Cerebellar cortex (tissue), 1 donor: ENCODE measurements at regions not wholly inside any gene's neighbourhood (a gene's known extent, or its start where the extent isn't known, plus 50 kb on each side); places are given as distances from the start of the nearest gene placed in this dataset.
"Not testable (repeated sequence)": the region's sequence is repeated elsewhere in the genome, so short reads cannot be mapped to it uniquely, and the experiment has no call there.

Experiments
- DNase-seq: peaks from one replicate; pipeline ENCODE4 v3.0.0-alpha.2; 2015; ENCODE audit warnings: low spot score

- DNase-seq = no peak
These were observed 100.1 kb upstream of the SMAD3 start for GRCh38 chr15:66965201-66965900.

DNA sequence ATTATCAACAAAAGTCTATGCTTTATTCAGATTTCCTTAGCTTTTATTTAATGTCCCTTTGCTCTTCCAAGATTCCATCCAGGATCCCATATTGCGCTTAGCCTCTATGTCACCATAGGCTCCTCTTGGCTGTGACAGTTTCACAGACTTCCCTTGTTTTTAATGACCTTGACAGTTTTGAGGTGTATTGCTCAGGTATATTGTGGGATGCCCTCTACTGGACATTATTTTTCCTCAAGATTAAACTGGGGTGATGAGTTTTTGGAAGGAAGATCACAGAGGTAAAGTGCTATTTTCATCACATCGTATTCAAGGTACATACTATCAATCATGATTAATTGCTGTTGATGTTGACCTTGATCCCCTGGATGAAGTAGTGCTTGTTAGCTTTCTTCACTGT, 99.1 kb upstream of the SMAD3 start:
- no peak for DNase-seq

- DNase-seq = no peak
These were observed 96.4 kb upstream of the SMAD3 start for GRCh38 chr15:66968806-66969596.

GRCh38 chr15:66974131-66974530, 91.3 kb upstream of the SMAD3 start:
- not testable (repeated sequence) for DNase-seq

DNA sequence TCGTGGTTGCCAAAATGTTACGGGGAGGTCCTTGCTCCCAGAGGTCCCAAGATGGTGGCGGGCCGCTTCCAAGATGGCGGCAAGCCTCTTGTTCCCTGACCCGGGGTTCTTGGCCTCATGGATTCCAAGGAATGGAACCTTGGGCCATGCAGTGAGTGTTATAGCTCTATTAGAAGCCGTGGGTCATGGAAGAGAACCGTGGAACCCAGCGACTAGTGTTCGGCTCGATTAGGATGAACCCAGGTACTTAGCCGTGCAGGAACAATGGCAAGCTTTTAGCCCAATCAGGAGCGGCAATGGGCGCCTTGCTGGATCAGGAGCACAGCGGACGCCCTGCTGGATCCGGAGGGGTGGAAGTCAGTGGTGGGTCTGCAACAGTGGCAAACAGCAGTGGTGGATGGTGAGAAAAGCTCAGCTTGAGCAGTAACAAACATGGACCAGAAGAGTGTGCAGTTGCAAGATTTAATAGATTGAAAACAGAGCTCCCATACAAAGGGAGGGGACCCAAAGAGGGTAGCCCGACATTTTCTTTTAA, 89.2 kb upstream of the SMAD3 start:
- DNase-seq = not testable (repeated sequence)

DNA sequence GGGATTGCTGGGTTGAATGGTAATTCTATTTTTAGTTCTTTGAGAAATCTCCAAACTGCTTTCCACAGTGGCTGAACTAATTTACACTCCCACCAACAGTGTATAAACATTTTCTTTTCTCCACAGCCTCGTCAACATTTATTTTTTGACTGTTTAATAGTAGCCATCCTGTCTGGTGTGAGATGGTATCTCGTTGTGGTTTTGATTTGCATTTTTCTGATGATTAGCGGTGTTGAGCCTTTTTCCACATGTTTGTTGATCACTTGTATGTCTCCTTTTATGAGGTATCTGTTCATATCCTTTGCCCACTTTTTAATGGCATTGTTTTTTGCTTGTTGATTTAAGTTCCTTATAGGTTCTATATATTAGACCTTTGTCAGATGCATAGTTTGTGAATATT, 85.1 kb upstream of the SMAD3 start:
- not testable (repeated sequence) for DNase-seq

- DNase-seq = no peak
These were observed 83.6 kb upstream of the SMAD3 start for GRCh38 chr15:66981771-66982170.

DNA sequence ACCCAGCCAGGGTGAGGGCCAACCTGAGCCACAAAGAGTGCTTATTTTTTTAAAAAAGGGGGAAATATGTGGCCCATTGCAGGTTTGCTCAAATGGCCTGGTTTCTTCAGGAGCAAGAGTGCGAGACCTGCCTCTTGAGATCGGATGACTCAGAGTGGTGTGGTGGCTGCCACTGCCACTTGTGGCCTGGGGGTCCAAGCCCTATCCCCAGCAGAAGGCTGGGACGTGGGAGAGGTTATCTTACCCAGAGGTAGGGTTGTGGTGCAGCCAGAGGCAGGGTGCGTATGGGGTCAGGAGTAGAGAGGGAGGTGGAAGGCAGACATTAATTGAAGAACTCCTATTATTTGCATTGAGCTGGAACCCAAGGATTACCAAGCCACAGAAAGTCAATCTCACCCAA, 83.2 kb upstream of the SMAD3 start:
- no peak for DNase-seq

DNA sequence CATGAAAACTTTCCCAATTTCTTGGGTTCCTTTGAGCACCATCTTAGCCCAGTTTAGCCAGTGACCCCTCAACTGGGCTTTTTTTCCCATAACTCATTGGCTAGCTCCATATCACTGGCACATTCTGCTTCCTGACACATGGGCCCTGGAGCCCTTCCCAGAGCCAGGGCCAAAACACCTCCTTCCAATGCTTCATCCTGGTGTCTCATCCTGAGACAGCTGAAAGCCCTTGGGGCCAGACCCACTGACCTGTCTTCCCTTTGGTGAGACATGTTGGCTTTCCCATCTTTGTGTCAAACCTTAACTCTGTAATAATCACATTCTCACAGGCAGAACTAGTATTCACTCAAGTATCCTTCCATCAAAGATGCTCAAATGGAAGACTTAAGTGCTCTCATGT, 82.6 kb upstream of the SMAD3 start:
- no peak for DNase-seq

DNA sequence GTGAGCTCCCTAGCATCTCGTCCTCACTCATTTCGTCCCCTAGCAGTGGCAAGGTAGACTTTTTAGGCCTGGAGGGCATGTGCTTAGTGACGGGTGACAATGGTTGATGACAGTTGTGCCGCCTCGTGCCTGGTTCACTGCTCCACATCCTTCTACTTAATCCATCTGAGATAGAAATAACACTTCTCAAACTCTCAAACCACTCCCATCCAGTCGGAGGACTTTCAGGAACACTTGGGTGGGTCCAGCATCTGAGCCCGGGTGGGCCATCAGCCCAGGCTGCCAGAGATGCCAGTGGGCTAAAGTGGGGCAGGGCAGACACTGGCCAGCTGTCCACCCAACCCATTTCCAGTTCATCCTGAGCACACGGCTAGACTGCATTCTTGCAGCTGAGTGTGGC, 79.7 kb upstream of the SMAD3 start:
- DNase-seq = no peak

DNA sequence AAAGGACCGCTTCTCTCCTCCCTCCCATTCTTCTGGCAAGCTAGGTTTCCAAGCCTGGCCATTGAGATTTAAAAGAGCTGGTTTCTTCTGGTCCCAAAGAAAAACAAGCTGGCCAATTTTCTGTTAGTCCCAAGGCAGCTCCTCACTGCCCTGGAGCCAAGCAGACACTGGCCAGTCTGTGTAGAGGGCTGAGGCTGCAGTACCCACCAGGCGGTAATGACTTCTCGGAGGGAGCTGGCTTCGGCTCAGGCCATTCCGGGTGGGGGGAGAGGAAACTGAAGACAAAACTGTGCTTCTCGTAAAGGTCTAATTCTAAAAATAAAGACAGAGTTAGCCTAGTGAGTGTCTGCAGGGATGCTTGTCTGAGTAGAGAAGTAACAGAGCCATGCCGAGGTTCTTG, 78.5 kb upstream of the SMAD3 start:
- no peak for DNase-seq

GRCh38 chr15:66993090-66993489, 72.3 kb upstream of the SMAD3 start:
- no peak for DNase-seq

DNA sequence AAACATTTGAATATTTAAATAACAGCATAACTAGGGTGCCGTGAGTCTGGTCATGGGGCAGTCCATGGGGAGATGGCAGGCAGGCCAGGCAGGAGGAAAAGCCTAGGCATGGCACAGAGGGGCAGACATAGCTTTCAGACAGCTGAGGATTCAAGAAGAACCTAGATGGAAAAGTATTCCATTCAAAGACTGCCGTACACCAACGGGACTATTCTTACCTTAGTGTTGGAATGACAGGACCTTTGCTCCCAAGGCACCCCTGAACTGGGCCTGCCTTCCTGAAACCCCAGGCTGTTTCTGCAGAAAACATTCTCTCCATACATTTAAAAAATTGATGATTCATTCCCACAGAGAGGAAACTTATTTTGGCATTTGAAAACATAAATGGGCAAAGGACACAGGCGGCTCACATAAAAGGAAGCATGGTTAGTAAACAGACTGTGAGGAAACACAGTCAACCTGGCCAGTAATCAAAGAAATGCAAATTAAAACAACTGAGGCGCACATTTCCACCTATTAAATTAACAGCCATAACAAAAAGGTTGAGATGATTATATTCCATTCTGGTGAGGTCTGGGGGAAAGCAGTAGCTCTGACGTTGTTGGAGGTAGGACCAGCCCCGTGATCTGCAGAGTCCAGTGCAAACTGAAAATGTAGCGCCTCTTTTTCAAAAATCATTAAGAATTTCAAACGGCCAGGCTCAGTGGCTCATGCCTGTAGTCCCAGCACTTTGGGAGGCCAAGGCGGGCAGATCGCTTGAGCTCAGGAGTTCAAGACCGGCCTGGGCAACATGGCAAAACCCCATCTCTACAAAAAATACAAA, 71.3 kb upstream of the SMAD3 start:
- DNase-seq = no peak

DNA sequence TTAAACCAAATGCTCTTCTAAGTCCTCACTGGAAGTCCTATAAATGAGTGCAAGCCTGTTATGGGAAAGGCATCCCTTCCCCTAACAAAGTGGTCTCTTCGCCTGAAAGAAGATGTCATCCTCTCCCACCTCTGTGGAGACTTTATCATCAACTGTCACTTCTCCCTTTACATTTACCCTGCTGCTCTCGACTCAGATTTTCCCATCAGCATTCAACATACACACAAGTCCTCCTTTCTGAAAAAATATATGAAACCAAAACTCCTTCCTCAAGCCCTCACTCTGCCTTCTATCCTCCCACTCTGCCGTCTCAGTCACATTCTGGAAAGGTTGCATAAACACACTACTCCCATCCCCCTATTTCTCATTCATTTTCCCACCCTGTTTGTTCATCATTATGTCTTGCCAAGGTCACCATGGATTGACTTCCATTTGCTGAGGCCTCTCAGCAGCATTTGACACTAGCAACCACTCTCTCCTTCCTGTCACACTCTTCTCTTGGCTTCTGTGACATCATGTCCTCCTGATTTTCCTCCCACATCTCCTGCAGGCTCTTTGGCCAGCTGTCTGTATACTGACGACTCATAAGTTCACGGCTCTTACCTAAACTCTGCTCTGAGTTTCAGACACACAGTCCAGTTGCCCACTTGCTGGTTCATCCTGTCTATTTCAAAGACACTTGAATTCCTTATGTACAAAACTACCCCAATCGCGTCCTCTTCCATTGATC, 70.3 kb upstream of the SMAD3 start:
- no peak for DNase-seq

- no peak for DNase-seq
These were observed 69.3 kb upstream of the SMAD3 start for GRCh38 chr15:66996094-66996493.

DNA sequence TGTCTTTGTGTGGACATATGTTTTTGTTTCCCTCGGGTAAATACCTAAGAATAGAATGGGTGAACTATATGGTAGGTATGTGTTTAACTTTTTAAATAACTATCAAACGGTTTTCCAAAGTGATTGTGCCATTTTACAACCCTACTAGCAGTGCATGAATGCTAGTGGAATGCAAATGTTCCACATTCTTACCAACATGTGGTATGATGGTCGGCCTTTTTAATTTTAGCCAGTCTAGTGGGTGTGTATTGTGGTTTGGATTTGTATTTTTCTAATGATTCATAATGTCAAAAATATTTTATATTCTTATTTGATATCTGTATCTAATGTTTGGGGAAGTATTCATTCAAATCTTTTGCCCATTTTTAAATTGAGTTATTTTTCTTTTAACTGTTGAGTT, 68.2 kb upstream of the SMAD3 start:
- DNase-seq = no peak

GRCh38 chr15:66998234-66998633, 67.2 kb upstream of the SMAD3 start:
- DNase-seq = not testable (repeated sequence)

DNA sequence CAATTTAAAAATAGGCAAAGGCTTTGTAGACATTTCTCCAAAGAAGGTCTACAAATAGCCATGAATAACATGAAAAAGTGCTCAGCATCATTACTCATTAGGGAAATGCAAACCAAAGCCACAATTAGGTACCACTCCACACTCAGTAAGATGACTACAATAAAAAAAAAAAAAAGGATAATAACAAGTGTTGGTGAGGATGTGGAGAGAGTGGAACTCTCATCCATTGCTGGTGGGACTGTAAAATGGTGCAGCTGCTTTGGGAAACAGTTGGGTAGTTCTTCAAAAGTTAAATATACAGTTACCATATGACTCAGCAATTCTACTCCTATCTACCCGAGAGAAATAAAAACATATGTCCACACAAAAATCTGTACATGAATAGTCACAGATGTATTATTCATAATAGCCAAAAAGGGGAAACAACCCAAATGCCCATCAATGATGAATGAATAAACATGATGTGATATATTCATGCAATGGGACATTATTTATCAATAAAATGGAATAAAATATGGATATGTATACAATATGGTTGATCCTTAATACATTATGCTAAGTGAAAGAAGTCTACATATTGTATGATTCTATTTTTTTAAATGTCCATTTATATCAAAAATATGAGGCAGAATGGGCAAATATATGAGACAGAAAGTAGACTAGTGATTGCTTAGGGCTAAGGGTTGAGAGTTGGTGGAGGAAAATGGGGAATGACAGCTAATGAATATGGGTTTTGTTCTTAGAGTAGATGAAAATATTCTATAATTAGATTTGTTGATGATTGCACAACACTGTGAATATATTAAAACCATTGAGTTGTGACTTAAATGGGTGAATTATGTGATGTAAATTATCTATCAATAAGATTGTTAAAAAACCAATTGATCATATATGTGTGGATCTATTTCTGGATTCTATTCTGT, 66.1 kb upstream of the SMAD3 start:
- DNase-seq = no peak

DNA sequence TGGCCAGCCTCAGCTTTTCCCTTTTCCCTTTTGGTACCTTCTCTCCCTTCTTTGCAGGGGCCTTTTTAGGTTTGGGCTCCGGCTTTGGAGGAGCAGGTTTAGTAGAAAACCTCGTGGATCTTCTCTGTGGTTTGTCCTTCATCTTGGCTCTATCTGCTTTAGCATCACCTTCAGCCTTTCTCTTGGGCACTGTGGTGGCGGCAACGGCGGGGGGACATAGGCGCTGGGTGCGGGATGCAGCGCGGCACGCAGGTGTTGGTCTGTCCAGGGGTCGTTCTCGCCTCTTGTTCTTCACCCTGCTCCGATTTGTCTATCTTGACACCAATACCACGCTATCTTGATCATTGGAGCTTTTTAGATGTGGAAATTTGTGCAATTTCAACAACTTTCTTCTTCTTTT, 64.5 kb upstream of the SMAD3 start:
- DNase-seq = no peak

DNA sequence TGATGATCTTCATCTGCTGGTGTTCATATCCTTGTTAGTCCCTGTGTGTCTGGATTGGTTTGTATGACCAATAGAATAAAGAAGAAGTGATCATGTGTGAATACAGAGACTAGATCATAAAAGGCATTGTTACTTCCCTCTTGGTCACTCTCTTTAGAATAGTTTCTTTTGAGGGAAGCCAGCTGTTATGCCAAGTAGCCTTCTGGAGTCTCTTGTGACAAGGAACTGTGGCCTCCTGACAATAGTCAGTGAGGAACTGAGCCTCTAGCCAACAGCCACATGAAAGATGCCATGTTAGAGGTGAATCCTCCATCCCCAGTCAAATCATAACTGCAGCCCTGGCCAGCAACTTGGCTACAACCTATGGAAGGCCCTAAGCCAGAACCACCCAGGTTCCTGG, 63.0 kb upstream of the SMAD3 start:
- DNase-seq = no peak

DNA sequence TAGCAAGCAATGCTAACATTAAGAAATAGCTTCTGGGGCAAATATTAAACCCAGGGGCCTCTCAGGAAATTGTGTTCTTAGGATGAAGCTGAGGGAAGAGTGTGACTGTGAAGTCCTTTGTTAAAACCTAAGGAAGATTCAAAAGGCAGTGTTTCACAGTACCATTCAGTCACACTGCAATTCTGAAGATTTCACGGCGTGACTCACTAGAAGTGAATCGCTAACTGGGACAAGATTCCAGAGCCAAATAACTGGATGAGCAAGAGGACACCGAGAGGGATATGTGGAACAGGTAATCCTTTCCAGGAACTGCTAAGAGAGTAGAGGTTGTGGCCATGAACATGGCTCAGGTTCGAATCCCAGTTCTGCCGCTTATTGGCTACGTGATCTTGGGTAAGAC, 61.8 kb upstream of the SMAD3 start:
- DNase-seq = no peak
